Muscle of leg (tissue), 3 donors: ENCODE measurements at regions not wholly inside any gene's neighbourhood (a gene's known extent, or its start where the extent isn't known, plus 50 kb on each side); places are given as distances from the start of the nearest gene placed in this dataset.

Experiments used
- DNase-seq: peaks from one replicate; pipeline ENCODE4 v3.0.0; 2013
- H3K27ac ChIP-seq: one replicate; pipeline ENCODE4 v1.5.1; 2013; ENCODE audit warnings: mild to moderate bottlenecking, low read length, control low read depth
- H3K27me3 ChIP-seq: one replicate; pipeline ENCODE4 v1.6.1; 2013; ENCODE audit warnings: low read length; ENCODE audit not compliant: control insufficient read depth, insufficient read depth
- H3K36me3 ChIP-seq: one replicate; pipeline ENCODE4 v1.6.1; 2013; ENCODE audit warnings: low read length; ENCODE audit not compliant: control insufficient read depth, insufficient read depth
- H3K4me1 ChIP-seq: one replicate; pipeline ENCODE4 v1.6.1; 2013; ENCODE audit warnings: low read length; ENCODE audit not compliant: control insufficient read depth, insufficient read depth
- H3K4me3 ChIP-seq: one replicate; pipeline ENCODE4 v1.5.1; 2013; ENCODE audit warnings: low read length, control low read depth
- H3K9me3 ChIP-seq: replicated peaks from 2 replicates; pipeline ENCODE4 v1.6.1; 2013; ENCODE audit warnings: low read depth, low read length; ENCODE audit not compliant: control insufficient read depth
- WGBS: methylation state at CpG from one replicate; pipeline ENCODE4 v1.1.5; 2013; ENCODE audit warnings: missing lambda C conversion rate; ENCODE audit not compliant: insufficient coverage; 5-methylcytosine and 5-hydroxymethylcytosine counted together

- WGBS: 63% methylated on average over 1 of the region's 3 CpGs
- no peaks in the 10 kb centered on the region for H3K36me3 ChIP-seq
- no peak for DNase-seq
- H3K9me3 ChIP-seq: no peaks in the 10 kb centered on the region
- no peaks in the 10 kb centered on the region for H3K4me1 ChIP-seq
- H3K27ac ChIP-seq: no peak overlapping the region
- no peak overlapping the region for H3K4me3 ChIP-seq
- H3K27me3 ChIP-seq: no peaks in the 10 kb centered on the region
These were observed 368.7 kb downstream of the GBA3 start for GRCh38 chr4:23061431-23061830.

GRCh38 chr4:23060776-23061175 is 368.0 kb downstream of the GBA3 start:
- DNase-seq: peak; percentile 22
- no peak overlapping the region for H3K4me3 ChIP-seq
- no CpG with 5 or more reads among the region's 1 CpG for WGBS
- no peak overlapping the region for H3K27ac ChIP-seq
- H3K9me3 ChIP-seq: no peaks in the 10 kb centered on the region
- no peaks in the 10 kb centered on the region for H3K27me3 ChIP-seq
- H3K36me3 ChIP-seq: no peaks in the 10 kb centered on the region
- H3K4me1 ChIP-seq: no peaks in the 10 kb centered on the region

GRCh38 chr4:23058165-23058776 is 365.5 kb downstream of the GBA3 start:
- H3K4me1 ChIP-seq: no peaks in the 10 kb centered on the region
- DNase-seq: no peak
- H3K36me3 ChIP-seq: no peaks in the 10 kb centered on the region
- no peaks in the 10 kb centered on the region for H3K9me3 ChIP-seq
- H3K4me3 ChIP-seq: no peak overlapping the region
- no peak overlapping the region for H3K27ac ChIP-seq
- no peaks in the 10 kb centered on the region for H3K27me3 ChIP-seq

GRCh38 chr4:23041501-23041900 is 348.8 kb downstream of the GBA3 start:
- no peaks in the 10 kb centered on the region for H3K27me3 ChIP-seq
- H3K36me3 ChIP-seq: no peaks in the 10 kb centered on the region
- no peak overlapping the region for H3K4me3 ChIP-seq
- no peak for DNase-seq
- no peaks in the 10 kb centered on the region for H3K9me3 ChIP-seq
- no peaks in the 10 kb centered on the region for H3K4me1 ChIP-seq
- no peak overlapping the region for H3K27ac ChIP-seq

- no CpG with 5 or more reads among the region's 1 CpG for WGBS
- no peak overlapping the region for H3K4me3 ChIP-seq
- no peaks in the 10 kb centered on the region for H3K27me3 ChIP-seq
- no peaks in the 10 kb centered on the region for H3K36me3 ChIP-seq
- H3K27ac ChIP-seq: no peak overlapping the region
- no peaks in the 10 kb centered on the region for H3K9me3 ChIP-seq
- DNase-seq: no peak
- peaks cover under 1% of the 10 kb centered on the region for H3K4me1 ChIP-seq
These were observed 347.8 kb downstream of the GBA3 start for GRCh38 chr4:23040539-23040938.

GRCh38 chr4:23039818-23040217 is 347.1 kb downstream of the GBA3 start:
- Histone ChIP-seq H3K9me3 (no peaks in the 10 kb centered on the region), H3K4me3 (no peak overlapping the region), H3K27ac (no peak overlapping the region), H3K27me3 (no peaks in the 10 kb centered on the region), H3K4me1 (peaks cover 7% of the 10 kb centered on the region), H3K36me3 (no peaks in the 10 kb centered on the region)
- DNase-seq: no peak
- WGBS: no CpG with 5 or more reads among the region's 1 CpG

GRCh38 chr4:23038626-23039491 is 346.1 kb downstream of the GBA3 start:
- H3K27me3 ChIP-seq: no peaks in the 10 kb centered on the region
- H3K9me3 ChIP-seq: no peaks in the 10 kb centered on the region
- no peak overlapping the region for H3K4me3 ChIP-seq
- H3K36me3 ChIP-seq: no peaks in the 10 kb centered on the region
- DNase-seq: no peak
- no peak overlapping the region for H3K27ac ChIP-seq
- H3K4me1 ChIP-seq: peaks cover 7% of the 10 kb centered on the region
- WGBS: 63% methylated on average over 2 of the region's 5 CpGs

GRCh38 chr4:23036921-23037495 is 344.3 kb downstream of the GBA3 start:
- Histone ChIP-seq H3K36me3 (no peaks in the 10 kb centered on the region), H3K4me3 (no peak overlapping the region), H3K4me1 (peaks cover 7% of the 10 kb centered on the region), H3K27ac (no peak overlapping the region), H3K27me3 (no peaks in the 10 kb centered on the region), H3K9me3 (no peaks in the 10 kb centered on the region)
- WGBS: no CpG with 5 or more reads among the region's 10 CpGs
- DNase-seq: no peak

GRCh38 chr4:23036503-23036902 is 343.8 kb downstream of the GBA3 start:
- H3K9me3 ChIP-seq: no peaks in the 10 kb centered on the region
- H3K36me3 ChIP-seq: no peaks in the 10 kb centered on the region
- H3K4me3 ChIP-seq: no peak overlapping the region
- 80% methylated on average over 1 of the region's 3 CpGs for WGBS
- H3K27ac ChIP-seq: no peak overlapping the region
- H3K4me1 ChIP-seq: peaks cover 7% of the 10 kb centered on the region
- no peaks in the 10 kb centered on the region for H3K27me3 ChIP-seq
- DNase-seq: no peak

GRCh38 chr4:23035521-23036056 is 342.9 kb downstream of the GBA3 start:
- H3K4me1 ChIP-seq: peaks cover 7% of the 10 kb centered on the region
- H3K4me3 ChIP-seq: no peak overlapping the region
- no peaks in the 10 kb centered on the region for H3K27me3 ChIP-seq
- DNase-seq: peak; percentile 8
- no peaks in the 10 kb centered on the region for H3K36me3 ChIP-seq
- H3K9me3 ChIP-seq: no peaks in the 10 kb centered on the region
- 85% methylated on average over 3 of the region's 3 CpGs for WGBS
- no peak overlapping the region for H3K27ac ChIP-seq
